ENCODE measurements at regions not wholly inside any gene's neighbourhood (a gene's known extent, or its start where the extent isn't known, plus 50 kb on each side); places are given as distances from the start of the nearest gene placed in this dataset.

- Histone ChIP-seq H3K4me1 (ENCODE audit: insufficient read depth, low read length) (no peaks in the 10 kb centered on the region), H3K4me3 (ENCODE audit: low read depth in 1 of 2, low read length in 2 of 2) (no peak overlapping the region), H3K9me3 (ENCODE audit: low read length) (no peaks in the 10 kb centered on the region), H3K27ac (ENCODE audit: low read depth, low read length) (no peak overlapping the region), H3K36me3 (ENCODE audit: insufficient read depth, low read length) (no peaks in the 10 kb centered on the region), H3K27me3 (ENCODE audit: control insufficient read depth in 1 of 2, insufficient read depth in 2 of 2, low read length in 2 of 2) (no peaks in the 10 kb centered on the region), H3K9ac (ENCODE audit: low read length) (no peak overlapping the region)
Measured at GRCh38 chr11:106391771-106392420, 314.4 kb downstream of the AASDHPPT start.

GRCh38 chr11:106395716-106396349 lies 318.4 kb downstream of the AASDHPPT start:
- H3K36me3 ChIP-seq (ENCODE audit: insufficient read depth, low read length) = no peaks in the 10 kb centered on the region
- H3K27ac ChIP-seq (ENCODE audit: low read depth, low read length) = no peak overlapping the region
- H3K9ac ChIP-seq (ENCODE audit: low read length) = no peak overlapping the region
- H3K9me3 ChIP-seq (ENCODE audit: low read length) = no peaks in the 10 kb centered on the region
- no peak overlapping the region for H3K4me3 ChIP-seq (ENCODE audit: low read depth in 1 of 2, low read length in 2 of 2)
- peaks cover 20% of the 10 kb centered on the region for H3K4me1 ChIP-seq (ENCODE audit: insufficient read depth, low read length)
- H3K27me3 ChIP-seq (ENCODE audit: control insufficient read depth in 1 of 2, insufficient read depth in 2 of 2, low read length in 2 of 2) = no peaks in the 10 kb centered on the region

DNA sequence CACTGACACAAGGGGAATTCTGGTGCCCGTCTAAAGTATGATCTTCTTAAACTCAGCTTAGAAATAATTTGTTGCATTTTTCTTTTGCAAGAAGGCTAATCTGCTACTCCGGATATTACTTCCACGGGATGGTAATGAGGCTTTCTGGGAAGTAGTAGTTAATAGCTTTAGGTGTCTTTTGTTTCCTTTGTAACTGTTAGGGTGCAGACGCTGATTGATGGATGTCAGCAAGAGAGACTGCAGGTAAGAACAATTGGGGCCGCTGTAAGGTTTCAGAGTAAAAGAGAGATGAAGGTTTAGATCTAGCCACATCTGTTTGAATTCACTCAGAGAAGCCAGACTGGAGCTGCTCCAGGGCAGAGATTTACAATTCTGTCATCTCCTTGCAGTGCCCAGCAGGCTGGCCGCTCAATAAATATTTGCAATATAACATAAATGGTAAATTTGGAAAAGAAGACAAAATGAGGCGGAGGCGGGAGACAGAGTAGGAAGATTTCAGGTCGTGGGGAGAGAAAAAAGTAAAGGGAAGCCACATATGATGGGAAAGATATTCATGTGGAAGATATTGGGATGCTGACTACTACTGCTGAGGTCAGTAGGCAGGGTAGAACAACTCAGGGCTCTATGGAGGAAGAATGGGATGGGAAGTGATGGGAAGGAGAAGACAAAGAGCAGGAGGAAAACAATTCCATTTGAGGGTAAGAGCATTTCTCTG lies 320.5 kb downstream of the AASDHPPT start:
- H3K27me3 ChIP-seq (ENCODE audit: control insufficient read depth in 1 of 2, insufficient read depth in 2 of 2, low read length in 2 of 2) = no peaks in the 10 kb centered on the region
- H3K36me3 ChIP-seq (ENCODE audit: insufficient read depth, low read length) = no peaks in the 10 kb centered on the region
- H3K4me1 ChIP-seq (ENCODE audit: insufficient read depth, low read length) = peaks cover 20% of the 10 kb centered on the region
- H3K9me3 ChIP-seq (ENCODE audit: low read length) = no peaks in the 10 kb centered on the region
- no peak overlapping the region for H3K4me3 ChIP-seq (ENCODE audit: low read depth in 1 of 2, low read length in 2 of 2)
- no peak overlapping the region for H3K9ac ChIP-seq (ENCODE audit: low read length)
- H3K27ac ChIP-seq (ENCODE audit: low read depth, low read length) = no peak overlapping the region

GRCh38 chr11:106398502-106399075 lies 321.1 kb downstream of the AASDHPPT start:
- no peaks in the 10 kb centered on the region for H3K9me3 ChIP-seq (ENCODE audit: low read length)
- H3K4me3 ChIP-seq (ENCODE audit: low read depth in 1 of 2, low read length in 2 of 2) = no peak overlapping the region
- no peaks in the 10 kb centered on the region for H3K27me3 ChIP-seq (ENCODE audit: control insufficient read depth in 1 of 2, insufficient read depth in 2 of 2, low read length in 2 of 2)
- H3K27ac ChIP-seq (ENCODE audit: low read depth, low read length) = no peak overlapping the region
- no peaks in the 10 kb centered on the region for H3K36me3 ChIP-seq (ENCODE audit: insufficient read depth, low read length)
- peaks cover 20% of the 10 kb centered on the region for H3K4me1 ChIP-seq (ENCODE audit: insufficient read depth, low read length)
- no peak overlapping the region for H3K9ac ChIP-seq (ENCODE audit: low read length)

- no peaks in the 10 kb centered on the region for H3K9me3 ChIP-seq (ENCODE audit: low read length)
- H3K4me1 ChIP-seq (ENCODE audit: insufficient read depth, low read length) = peaks cover 20% of the 10 kb centered on the region
- peak overlapping the region; percentile 12 for H3K27ac ChIP-seq (ENCODE audit: low read depth, low read length)
- no peaks in the 10 kb centered on the region for H3K27me3 ChIP-seq (ENCODE audit: control insufficient read depth in 1 of 2, insufficient read depth in 2 of 2, low read length in 2 of 2)
- no peak overlapping the region for H3K4me3 ChIP-seq (ENCODE audit: low read depth in 1 of 2, low read length in 2 of 2)
- no peaks in the 10 kb centered on the region for H3K36me3 ChIP-seq (ENCODE audit: insufficient read depth, low read length)
- no peak overlapping the region for H3K9ac ChIP-seq (ENCODE audit: low read length)
Measured at GRCh38 chr11:106399076-106399511, 321.6 kb downstream of the AASDHPPT start.

DNA sequence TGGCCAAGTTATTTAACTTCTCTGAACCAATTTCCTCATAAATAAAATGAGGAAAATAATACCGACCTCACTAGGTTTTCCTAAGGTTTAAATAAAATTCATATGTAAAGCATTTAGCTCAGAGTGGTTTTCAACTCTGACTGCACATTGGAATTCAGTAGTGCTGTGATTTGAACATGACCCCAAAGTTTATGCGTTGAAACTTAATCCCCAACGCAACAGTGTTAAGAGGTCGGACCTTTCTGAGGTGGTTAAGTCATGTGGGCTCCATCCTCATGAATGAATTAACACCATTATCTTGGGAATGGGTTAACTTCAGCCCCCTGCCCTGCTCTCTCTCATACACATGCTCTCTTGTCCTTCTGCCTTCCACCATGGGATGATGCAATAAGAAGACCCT lies 322.2 kb downstream of the AASDHPPT start:
- H3K9me3 ChIP-seq (ENCODE audit: low read length) = no peaks in the 10 kb centered on the region
- no peaks in the 10 kb centered on the region for H3K36me3 ChIP-seq (ENCODE audit: insufficient read depth, low read length)
- no peaks in the 10 kb centered on the region for H3K27me3 ChIP-seq (ENCODE audit: control insufficient read depth in 1 of 2, insufficient read depth in 2 of 2, low read length in 2 of 2)
- H3K4me3 ChIP-seq (ENCODE audit: low read depth in 1 of 2, low read length in 2 of 2) = no peak overlapping the region
- peaks cover 20% of the 10 kb centered on the region for H3K4me1 ChIP-seq (ENCODE audit: insufficient read depth, low read length)
- no peak overlapping the region for H3K9ac ChIP-seq (ENCODE audit: low read length)
- H3K27ac ChIP-seq (ENCODE audit: low read depth, low read length) = no peak overlapping the region

DNA sequence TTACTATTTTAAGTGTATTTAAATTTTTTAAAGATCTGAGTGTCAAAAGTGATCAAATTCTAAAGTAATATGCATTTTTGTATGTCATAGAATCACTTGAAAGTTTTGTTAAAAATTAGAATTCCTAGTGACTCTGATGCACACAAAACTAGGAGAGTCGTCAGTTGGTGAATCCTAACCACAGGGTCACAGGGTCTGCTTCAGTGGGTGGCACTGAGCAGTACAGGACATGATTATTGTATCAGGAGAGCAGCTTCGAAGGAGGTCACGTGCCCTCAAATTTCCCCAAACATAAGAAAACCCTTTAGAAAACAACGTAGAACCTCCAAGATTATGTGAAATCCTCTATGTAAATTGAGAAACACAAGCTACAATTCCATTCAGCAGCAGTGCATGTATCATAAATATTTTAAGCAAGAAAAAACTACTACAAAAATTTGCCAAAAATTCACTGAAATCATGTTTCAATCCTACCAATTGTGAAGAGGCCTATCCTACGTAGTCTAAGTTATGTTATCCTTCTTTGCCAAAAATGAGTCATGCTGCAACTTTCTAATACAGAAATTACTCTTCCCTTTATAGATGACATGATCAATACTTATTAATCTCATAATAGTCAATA lies 323.6 kb downstream of the AASDHPPT start:
- Histone ChIP-seq H3K27me3 (ENCODE audit: control insufficient read depth in 1 of 2, insufficient read depth in 2 of 2, low read length in 2 of 2) (no peaks in the 10 kb centered on the region), H3K9ac (ENCODE audit: low read length) (no peak overlapping the region), H3K27ac (ENCODE audit: low read depth, low read length) (no peak overlapping the region), H3K4me3 (ENCODE audit: low read depth in 1 of 2, low read length in 2 of 2) (no peak overlapping the region), H3K36me3 (ENCODE audit: insufficient read depth, low read length) (no peaks in the 10 kb centered on the region), H3K4me1 (ENCODE audit: insufficient read depth, low read length) (peaks cover 20% of the 10 kb centered on the region), H3K9me3 (ENCODE audit: low read length) (no peaks in the 10 kb centered on the region)

- Histone ChIP-seq H3K4me1 (ENCODE audit: insufficient read depth, low read length) (peaks cover 7% of the 10 kb centered on the region), H3K27me3 (ENCODE audit: control insufficient read depth in 1 of 2, insufficient read depth in 2 of 2, low read length in 2 of 2) (no peaks in the 10 kb centered on the region), H3K9me3 (ENCODE audit: low read length) (no peaks in the 10 kb centered on the region), H3K9ac (ENCODE audit: low read length) (no peak overlapping the region), H3K4me3 (ENCODE audit: low read depth in 1 of 2, low read length in 2 of 2) (no peak overlapping the region), H3K27ac (ENCODE audit: low read depth, low read length) (no peak overlapping the region), H3K36me3 (ENCODE audit: insufficient read depth, low read length) (no peaks in the 10 kb centered on the region)
Measured at GRCh38 chr11:106403751-106404150, 326.3 kb downstream of the AASDHPPT start.

DNA sequence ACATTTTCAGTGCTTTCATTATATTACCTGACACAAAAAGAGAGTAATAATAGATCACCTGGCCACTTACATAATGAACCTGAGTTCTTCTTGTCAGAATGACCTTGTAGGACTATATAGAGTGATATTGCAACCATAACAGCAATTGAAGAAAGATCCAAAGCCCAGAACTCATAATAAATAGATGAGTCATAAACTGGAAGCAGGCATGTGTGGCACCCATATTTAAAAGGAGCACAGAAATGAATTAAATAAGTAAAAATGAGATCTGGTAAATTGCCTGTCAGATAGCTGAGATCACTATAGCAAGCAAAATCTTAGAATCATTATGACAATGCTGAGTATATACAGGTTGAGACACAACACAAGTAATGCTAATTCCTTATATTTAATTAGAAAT lies 331.8 kb downstream of the AASDHPPT start:
- no peak overlapping the region for H3K9ac ChIP-seq (ENCODE audit: low read length)
- H3K27ac ChIP-seq (ENCODE audit: low read depth, low read length) = no peak overlapping the region
- no peaks in the 10 kb centered on the region for H3K27me3 ChIP-seq (ENCODE audit: control insufficient read depth in 1 of 2, insufficient read depth in 2 of 2, low read length in 2 of 2)
- no peaks in the 10 kb centered on the region for H3K9me3 ChIP-seq (ENCODE audit: low read length)
- no peaks in the 10 kb centered on the region for H3K4me1 ChIP-seq (ENCODE audit: insufficient read depth, low read length)
- no peaks in the 10 kb centered on the region for H3K36me3 ChIP-seq (ENCODE audit: insufficient read depth, low read length)
- H3K4me3 ChIP-seq (ENCODE audit: low read depth in 1 of 2, low read length in 2 of 2) = no peak overlapping the region

GRCh38 chr11:106409671-106410070 lies 332.2 kb downstream of the AASDHPPT start:
- H3K4me1 ChIP-seq (ENCODE audit: insufficient read depth, low read length) = no peaks in the 10 kb centered on the region
- H3K36me3 ChIP-seq (ENCODE audit: insufficient read depth, low read length) = no peaks in the 10 kb centered on the region
- H3K9me3 ChIP-seq (ENCODE audit: low read length) = no peaks in the 10 kb centered on the region
- no peak overlapping the region for H3K4me3 ChIP-seq (ENCODE audit: low read depth in 1 of 2, low read length in 2 of 2)
- no peaks in the 10 kb centered on the region for H3K27me3 ChIP-seq (ENCODE audit: control insufficient read depth in 1 of 2, insufficient read depth in 2 of 2, low read length in 2 of 2)
- no peak overlapping the region for H3K9ac ChIP-seq (ENCODE audit: low read length)
- H3K27ac ChIP-seq (ENCODE audit: low read depth, low read length) = no peak overlapping the region

DNA sequence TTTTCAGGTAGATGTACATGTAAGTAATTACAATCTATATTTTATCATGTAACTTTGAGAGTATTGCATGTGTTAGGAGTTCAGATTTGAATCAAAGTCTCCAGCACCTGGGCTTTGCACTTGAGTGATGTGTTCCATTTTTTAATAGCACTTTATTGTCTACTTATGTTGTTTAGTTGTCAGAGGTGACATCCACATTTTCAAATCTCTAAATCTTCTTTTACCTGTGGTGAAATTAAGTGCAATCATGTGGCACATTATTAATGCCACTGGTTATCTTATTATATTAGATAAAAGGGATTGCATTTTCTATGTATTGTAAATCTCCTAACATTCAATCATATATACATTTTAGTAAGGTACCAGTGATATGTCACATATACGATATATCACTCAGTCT lies 333.4 kb downstream of the AASDHPPT start:
- H3K9me3 ChIP-seq (ENCODE audit: low read length) = no peaks in the 10 kb centered on the region
- H3K4me3 ChIP-seq (ENCODE audit: low read depth in 1 of 2, low read length in 2 of 2) = no peak overlapping the region
- no peaks in the 10 kb centered on the region for H3K36me3 ChIP-seq (ENCODE audit: insufficient read depth, low read length)
- no peaks in the 10 kb centered on the region for H3K27me3 ChIP-seq (ENCODE audit: control insufficient read depth in 1 of 2, insufficient read depth in 2 of 2, low read length in 2 of 2)
- H3K9ac ChIP-seq (ENCODE audit: low read length) = no peak overlapping the region
- H3K27ac ChIP-seq (ENCODE audit: low read depth, low read length) = no peak overlapping the region
- no peaks in the 10 kb centered on the region for H3K4me1 ChIP-seq (ENCODE audit: insufficient read depth, low read length)

Data from muscle layer of colon (tissue), 2 donors.